ENCODE measurements at regions not wholly inside any gene's neighbourhood (a gene's known extent, or its start where the extent isn't known, plus 50 kb on each side); places are given as distances from the start of the nearest gene placed in this dataset.

- no peak overlapping the region for H3K4me3 ChIP-seq (replicated peaks; ENCODE audit: insufficient read depth, low read length)
- H3K27me3 ChIP-seq (ENCODE audit: insufficient read depth, poor library complexity, severe bottlenecking): no peaks in the 10 kb centered on the region
- no peak for DNase-seq (ENCODE audit: low read depth in 1 of 2, low spot score in 1 of 2)
- TF ChIP-seq SPI1 (IDR thresholded peaks at IDR 0.05; ENCODE audit: borderline replicate concordance, low read depth) (no peak), POLR2AphosphoS5 (IDR thresholded peaks at IDR 0.05; ENCODE audit: low read depth) (no peak), CTCF (IDR thresholded peaks at IDR 0.05; ENCODE audit: insufficient read depth, low read length) (no peak), GABPA (IDR thresholded peaks at IDR 0.05; ENCODE audit: low read depth) (no peak), REST (IDR thresholded peaks at IDR 0.05; ENCODE audit: insufficient replicate concordance, low read depth) (no peak)
- H3K27ac ChIP-seq (replicated peaks): no peak overlapping the region
These were observed 218.7 kb upstream of the PPARGC1A start for GRCh38 chr4:24108567-24108966.

- Histone ChIP-seq H3K4me3 (replicated peaks; ENCODE audit: insufficient read depth, low read length) (no peak overlapping the region), H3K27ac (replicated peaks) (no peak overlapping the region), H3K27me3 (ENCODE audit: insufficient read depth, poor library complexity, severe bottlenecking) (no peaks in the 10 kb centered on the region)
- no peak for DNase-seq (ENCODE audit: low read depth in 1 of 2, low spot score in 1 of 2)
- TF ChIP-seq GABPA (IDR thresholded peaks at IDR 0.05; ENCODE audit: low read depth) (no peak), CTCF (IDR thresholded peaks at IDR 0.05; ENCODE audit: insufficient read depth, low read length) (no peak), SPI1 (IDR thresholded peaks at IDR 0.05; ENCODE audit: borderline replicate concordance, low read depth) (no peak), REST (IDR thresholded peaks at IDR 0.05; ENCODE audit: insufficient replicate concordance, low read depth) (no peak), POLR2AphosphoS5 (IDR thresholded peaks at IDR 0.05; ENCODE audit: low read depth) (no peak)
These were observed 215.6 kb upstream of the PPARGC1A start for GRCh38 chr4:24105327-24106038.

GRCh38 chr4:24104158-24104565 is 214.3 kb upstream of the PPARGC1A start:
- Histone ChIP-seq H3K27me3 (ENCODE audit: insufficient read depth, poor library complexity, severe bottlenecking) (no peaks in the 10 kb centered on the region), H3K27ac (replicated peaks) (no peak overlapping the region), H3K4me3 (replicated peaks; ENCODE audit: insufficient read depth, low read length) (no peak overlapping the region)
- DNase-seq (ENCODE audit: low read depth in 1 of 2, low spot score in 1 of 2): no peak
- TF ChIP-seq POLR2AphosphoS5 (IDR thresholded peaks at IDR 0.05; ENCODE audit: low read depth): no peak
- no peak for TF ChIP-seq REST (IDR thresholded peaks at IDR 0.05; ENCODE audit: insufficient replicate concordance, low read depth)
- no peak for TF ChIP-seq CTCF (IDR thresholded peaks at IDR 0.05; ENCODE audit: insufficient read depth, low read length)
- no peak for TF ChIP-seq SPI1 (IDR thresholded peaks at IDR 0.05; ENCODE audit: borderline replicate concordance, low read depth)
- TF ChIP-seq GABPA (IDR thresholded peaks at IDR 0.05; ENCODE audit: low read depth): no peak

All from HL-60 (cell line).